HCT116 (cell line): ENCODE measurements at regions not wholly inside any gene's neighbourhood (a gene's known extent, or its start where the extent isn't known, plus 50 kb on each side); places are given as distances from the start of the nearest gene placed in this dataset.

Experiments used
- CTCF ChIP-seq, 3 experiments: fragments of 200-600 bp in 1 of 3; sonication (generic) in 1 of 3; IDR thresholded peaks in 2 of 3; conservative IDR thresholded peaks in 1 of 3; 2 replicates each; pipeline ENCODE4 v1.5.1; 2012 to 2017; ENCODE audit warnings: low read depth in 2 of 3, low read length in 2 of 3, antibody characterized with exemption in 1 of 3, borderline replicate concordance in 1 of 3, control low read depth in 1 of 3, mild to moderate bottlenecking in 1 of 3, mixed read lengths in 1 of 3, mixed run types in 1 of 3, moderate library complexity in 1 of 3; ENCODE audit not compliant: insufficient read depth in 1 of 3
- FOSL1 ChIP-seq: IDR thresholded peaks from 2 replicates; pipeline ENCODE4 v1.6.1; 2012; ENCODE audit warnings: low read depth
- POLR2A ChIP-seq: IDR thresholded peaks from 2 replicates; pipeline ENCODE4 v1.7.0; 2011; ENCODE audit warnings: borderline replicate concordance; ENCODE audit not compliant: insufficient read depth, insufficient read length; ENCODE audit errors: extremely low read depth
- POLR2AphosphoS5 ChIP-seq: IDR thresholded peaks from 2 replicates; pipeline ENCODE4 v1.6.1; 2011; ENCODE audit warnings: mild to moderate bottlenecking, low read depth, low read length, moderate library complexity
- ZNF274 ChIP-seq: fragments of 200-500 bp; sonication (Bioruptor generic); IDR thresholded peaks from 2 replicates; pipeline ENCODE4 v1.6.1; 2014; ENCODE audit warnings: mild to moderate bottlenecking, low read depth, low read length, inconsistent platforms

- no peak for TF ChIP-seq CTCF (IDR thresholded peaks at IDR 0.05 in 2 of 3, conservative IDR thresholded peaks at IDR 0.05 in 1 of 3; ENCODE audit: borderline replicate concordance in 1 of 3, insufficient read depth in 1 of 3, low read depth in 2 of 3, low read length in 2 of 3)
- TF ChIP-seq ZNF274, result no peak
- TF ChIP-seq FOSL1, result no peak
- no peak for TF ChIP-seq POLR2A
- no peak for TF ChIP-seq POLR2AphosphoS5
These were observed 175.3 kb upstream of the RALGAPA2 start for GRCh38 chr20:20887593-20888265.
